C4-2B (cell line): ENCODE measurements at regions not wholly inside any gene's neighbourhood (a gene's known extent, or its start where the extent isn't known, plus 50 kb on each side); places are given as distances from the start of the nearest gene placed in this dataset.

Source experiments
- H3K27ac ChIP-seq: fragments of 450-650 bp; 2 replicates; pipeline ENCODE4 v1.5.1; 2017
- ZFX ChIP-seq: fragments of 450-650 bp; IDR thresholded peaks from 2 replicates; pipeline ENCODE4 v1.6.1; 2017
- TF ChIP-seq, protein P1 (sequence below): fragments of 450-650 bp; conservative IDR thresholded peaks from 2 replicates; pipeline ENCODE4 v1.5.1; 2017; ENCODE audit warnings: mild to moderate bottlenecking

DNA sequence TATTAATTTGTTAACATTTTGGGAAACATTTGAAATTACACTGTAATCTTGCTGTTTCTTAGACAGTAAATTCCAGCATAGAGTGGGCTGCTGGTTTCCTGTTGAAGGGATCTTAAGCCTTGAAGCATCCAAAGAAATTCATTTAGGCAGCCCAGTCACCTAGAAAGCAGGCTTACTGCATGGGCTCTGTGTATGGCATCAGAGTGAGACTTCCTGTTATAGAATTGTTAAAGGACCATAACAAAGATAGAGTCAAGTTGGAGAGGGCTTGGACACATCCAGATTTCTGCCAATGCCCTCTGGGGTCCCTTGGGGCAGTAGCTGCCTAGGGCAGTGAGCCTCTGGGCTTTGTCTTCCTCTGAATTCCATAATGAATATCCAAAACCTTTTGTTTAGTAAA lies 149.2 kb downstream of the DYRK2 start:
- TF ChIP-seq, protein P1, sequence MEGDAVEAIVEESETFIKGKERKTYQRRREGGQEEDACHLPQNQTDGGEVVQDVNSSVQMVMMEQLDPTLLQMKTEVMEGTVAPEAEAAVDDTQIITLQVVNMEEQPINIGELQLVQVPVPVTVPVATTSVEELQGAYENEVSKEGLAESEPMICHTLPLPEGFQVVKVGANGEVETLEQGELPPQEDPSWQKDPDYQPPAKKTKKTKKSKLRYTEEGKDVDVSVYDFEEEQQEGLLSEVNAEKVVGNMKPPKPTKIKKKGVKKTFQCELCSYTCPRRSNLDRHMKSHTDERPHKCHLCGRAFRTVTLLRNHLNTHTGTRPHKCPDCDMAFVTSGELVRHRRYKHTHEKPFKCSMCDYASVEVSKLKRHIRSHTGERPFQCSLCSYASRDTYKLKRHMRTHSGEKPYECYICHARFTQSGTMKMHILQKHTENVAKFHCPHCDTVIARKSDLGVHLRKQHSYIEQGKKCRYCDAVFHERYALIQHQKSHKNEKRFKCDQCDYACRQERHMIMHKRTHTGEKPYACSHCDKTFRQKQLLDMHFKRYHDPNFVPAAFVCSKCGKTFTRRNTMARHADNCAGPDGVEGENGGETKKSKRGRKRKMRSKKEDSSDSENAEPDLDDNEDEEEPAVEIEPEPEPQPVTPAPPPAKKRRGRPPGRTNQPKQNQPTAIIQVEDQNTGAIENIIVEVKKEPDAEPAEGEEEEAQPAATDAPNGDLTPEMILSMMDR = no peak
- TF ChIP-seq ZFX = no peak
- H3K27ac ChIP-seq = no peak overlapping the region

GRCh38 chr12:67798768-67799167 lies 150.2 kb downstream of the DYRK2 start:
- H3K27ac ChIP-seq = no peak overlapping the region
- no peak for TF ChIP-seq ZFX
- TF ChIP-seq, protein P1 = no peak

DNA sequence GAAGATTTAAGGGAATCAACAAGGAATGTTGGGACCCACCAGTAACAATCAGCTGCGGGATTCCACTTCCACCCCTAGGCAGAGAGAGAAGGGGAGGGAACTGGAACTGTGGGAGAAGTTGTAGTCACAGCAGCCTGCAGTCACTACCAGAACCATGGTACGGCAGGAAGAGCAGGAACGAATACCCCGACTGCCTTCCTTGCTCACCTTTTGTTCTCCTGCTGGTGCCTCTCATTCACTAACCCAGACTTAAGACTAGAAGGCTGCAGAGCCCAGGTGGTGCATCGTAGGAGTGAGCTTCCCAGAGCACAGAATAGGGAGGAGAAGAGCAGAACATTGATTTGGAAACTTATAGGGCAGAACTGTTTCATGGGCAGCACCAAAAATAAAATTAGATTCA lies 154.2 kb downstream of the DYRK2 start:
- no peak for TF ChIP-seq ZFX
- TF ChIP-seq, protein P1 = no peak
- no peak overlapping the region for H3K27ac ChIP-seq

GRCh38 chr12:67803278-67803993 lies 154.9 kb downstream of the DYRK2 start:
- no peak overlapping the region for H3K27ac ChIP-seq
- TF ChIP-seq, protein P1 = no peak
- TF ChIP-seq ZFX = no peak

DNA sequence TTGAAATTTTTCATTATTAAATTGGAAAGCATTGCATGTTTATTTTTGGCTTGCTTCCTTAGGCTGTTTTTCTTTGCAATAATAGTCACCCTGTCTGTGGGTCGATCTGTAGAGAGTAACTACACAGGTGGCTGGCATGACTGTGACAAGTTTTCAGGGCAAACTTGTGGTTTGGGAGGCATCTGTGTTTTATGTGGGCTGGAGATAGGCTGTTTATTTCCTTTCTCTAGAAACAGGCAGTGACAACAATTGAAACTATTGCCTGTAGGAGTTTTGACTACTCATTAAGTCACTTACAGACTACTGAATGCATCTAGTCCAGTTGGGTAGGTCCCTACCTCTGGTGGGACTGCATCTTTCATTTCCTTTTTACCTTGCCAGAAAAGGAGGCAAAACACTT lies 155.6 kb downstream of the DYRK2 start:
- H3K27ac ChIP-seq = no peak overlapping the region
- TF ChIP-seq ZFX = no peak
- TF ChIP-seq, protein P1 = no peak

DNA sequence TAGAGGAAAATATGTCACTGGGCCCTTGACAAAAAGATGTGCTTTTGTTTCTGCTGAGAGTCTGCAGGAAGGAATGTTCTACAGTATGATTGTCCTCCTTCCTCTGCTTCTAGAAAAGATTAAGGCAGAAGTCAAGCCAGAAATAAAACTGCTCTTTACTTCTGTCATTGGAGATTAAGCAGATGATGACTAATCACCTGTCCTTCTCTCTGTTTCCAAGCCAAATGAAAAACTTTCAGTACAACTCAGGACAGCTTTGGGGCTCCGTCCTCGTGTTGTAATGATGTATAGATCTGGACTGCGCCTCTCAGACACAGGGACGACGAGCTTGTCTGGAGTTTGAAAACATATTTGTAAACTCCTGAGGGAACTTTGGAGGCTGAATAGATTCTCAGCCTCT lies 159.3 kb downstream of the DYRK2 start:
- no peak overlapping the region for H3K27ac ChIP-seq
- TF ChIP-seq ZFX = no peak
- TF ChIP-seq, protein P1 = no peak

DNA sequence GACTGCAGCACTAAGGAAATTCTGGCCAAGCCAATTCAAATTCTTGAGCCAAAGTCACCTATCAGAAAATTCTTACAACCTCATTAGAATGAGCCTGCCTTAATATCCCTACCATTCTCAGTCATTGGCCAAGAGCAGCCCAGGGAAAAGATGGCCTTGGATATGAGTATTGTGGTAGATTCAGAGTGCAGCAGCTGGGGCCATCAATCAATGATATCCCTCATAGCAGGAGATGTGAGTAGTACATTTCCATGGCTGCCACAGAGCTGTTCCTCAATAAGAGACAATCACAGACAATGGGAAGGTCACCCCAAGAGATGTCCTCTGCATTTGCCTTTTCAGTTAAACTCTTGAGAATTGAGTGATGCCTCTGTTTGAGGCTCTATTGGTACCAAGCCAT lies 161.6 kb downstream of the DYRK2 start:
- H3K27ac ChIP-seq = no peak overlapping the region
- TF ChIP-seq ZFX = no peak
- TF ChIP-seq, protein P1 = no peak
